ENCODE measurements at regions not wholly inside any gene's neighbourhood (a gene's known extent, or its start where the extent isn't known, plus 50 kb on each side); places are given as distances from the start of the nearest gene placed in this dataset.

DNA sequence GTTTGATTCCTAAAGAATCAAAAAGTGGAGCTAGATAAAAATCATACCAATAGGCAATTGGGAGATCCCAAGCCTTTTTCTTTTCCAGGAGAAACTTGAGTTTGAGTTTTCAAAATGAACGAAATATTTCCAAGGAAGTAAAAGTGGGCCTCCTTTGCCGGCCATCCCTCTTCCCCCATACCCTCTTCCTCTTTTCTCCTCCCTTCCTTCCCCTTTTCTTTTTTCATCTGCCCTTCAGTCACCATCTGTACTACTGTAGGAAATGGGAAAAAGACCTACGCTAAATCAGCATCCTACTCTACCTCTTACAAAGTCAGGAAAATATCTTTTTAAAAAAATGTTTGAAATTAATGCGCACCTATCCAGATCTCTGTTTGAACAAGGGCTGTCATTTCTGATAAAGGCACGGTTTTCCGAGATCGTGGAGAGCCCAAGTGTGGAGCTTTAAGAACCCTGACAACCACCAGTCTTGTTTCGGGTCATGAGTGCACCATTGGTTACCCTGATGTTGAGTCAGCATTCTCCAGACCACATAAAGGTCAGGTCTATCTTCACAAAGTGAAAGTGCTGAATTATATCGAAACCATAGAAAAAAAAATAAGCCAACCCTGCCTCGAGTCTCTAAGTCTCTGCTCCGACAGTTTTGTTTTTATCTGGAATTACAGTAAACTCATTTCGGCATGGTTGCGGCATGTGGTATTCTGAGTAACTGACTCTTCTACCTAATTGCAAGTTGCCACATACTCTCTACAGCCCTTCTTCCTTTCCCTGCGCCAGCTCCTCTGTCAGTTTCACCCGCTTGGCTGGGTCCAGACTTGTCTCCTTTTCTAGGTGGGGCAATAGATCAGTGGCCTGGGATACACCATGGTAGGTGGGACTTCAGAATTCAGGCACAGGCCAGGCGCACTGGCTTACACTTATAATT lies 140.2 kb upstream of the KLF3 start:
- no peak for TF ChIP-seq CTCF (IDR thresholded peaks at IDR 0.05)
- no peak for TF ChIP-seq POLR2A (IDR thresholded peaks at IDR 0.05)
